ENCODE measurements at regions not wholly inside any gene's neighbourhood (a gene's known extent, or its start where the extent isn't known, plus 50 kb on each side); places are given as distances from the start of the nearest gene placed in this dataset.
"Not testable (repeated sequence)": the region's sequence is repeated elsewhere in the genome, so short reads cannot be mapped to it uniquely, and the experiment has no call there.

GRCh38 chr2:7557376-7557775 lies 640.2 kb downstream of the RNF144A start:
- DNase-seq: no peak

GRCh38 chr2:7559791-7560190 lies 642.6 kb downstream of the RNF144A start:
- DNase-seq: no peak

- no peak for DNase-seq
Observed at GRCh38 chr2:7566382-7566881, 649.2 kb downstream of the RNF144A start.

GRCh38 chr2:7567116-7567515 lies 649.9 kb downstream of the RNF144A start:
- DNase-seq: not testable (repeated sequence)

GRCh38 chr2:7567646-7568045 lies 650.4 kb downstream of the RNF144A start:
- peak; percentile 38 to 54 for DNase-seq

- DNase-seq: no peak
Observed at GRCh38 chr2:7570247-7570646, 653.0 kb downstream of the RNF144A start.

- no peak for DNase-seq
Observed at GRCh38 chr2:7571701-7572100, 654.5 kb downstream of the RNF144A start.

GRCh38 chr2:7572450-7572849 lies 655.2 kb downstream of the RNF144A start:
- DNase-seq: peak in 1 of 2 donors; percentile 2

GRCh38 chr2:7573166-7573825 lies 656.1 kb downstream of the RNF144A start:
- DNase-seq: no peak

- no peak for DNase-seq
Observed at GRCh38 chr2:7574385-7574784, 657.2 kb downstream of the RNF144A start.

GRCh38 chr2:7577769-7578168 lies 660.6 kb downstream of the RNF144A start:
- no peak for DNase-seq

- no peak for DNase-seq
Observed at GRCh38 chr2:7584017-7584416, 666.8 kb downstream of the RNF144A start.

- DNase-seq: no peak
Observed at GRCh38 chr2:7586898-7587297, 669.7 kb downstream of the RNF144A start.

- no peak for DNase-seq
Observed at GRCh38 chr2:7588295-7588694, 671.1 kb downstream of the RNF144A start.

GRCh38 chr2:7592618-7593140 lies 675.5 kb downstream of the RNF144A start:
- DNase-seq: no peak

GRCh38 chr2:7593360-7593759 lies 676.1 kb downstream of the RNF144A start:
- DNase-seq: no peak

- DNase-seq: no peak
Observed at GRCh38 chr2:7594211-7594610, 677.0 kb downstream of the RNF144A start.

GRCh38 chr2:7595206-7595605 lies 678.0 kb downstream of the RNF144A start:
- no peak for DNase-seq

- DNase-seq: no peak
Observed at GRCh38 chr2:7598402-7598801, 681.2 kb downstream of the RNF144A start.

- DNase-seq: no peak
Observed at GRCh38 chr2:7599462-7600258, 682.4 kb downstream of the RNF144A start.

GRCh38 chr2:7601990-7602389 lies 684.8 kb downstream of the RNF144A start:
- DNase-seq: no peak

GRCh38 chr2:7604456-7604855 lies 687.2 kb downstream of the RNF144A start:
- DNase-seq: no peak

- DNase-seq: no peak
Observed at GRCh38 chr2:7607441-7608173, 690.4 kb downstream of the RNF144A start.

All from CD4-positive, alpha-beta T cell treated with Interleukin-1 beta for 1 hour (primary cell).